Erythroblast (primary cell): ENCODE measurements at regions not wholly inside any gene's neighbourhood (a gene's known extent, or its start where the extent isn't known, plus 50 kb on each side); places are given as distances from the start of the nearest gene placed in this dataset.

Source experiments
- DNase-seq, 2 experiments: peaks; one replicate each; lab custom pipeline; 2025; lab: John Stamatoyannopoulos, UW
- GATA1 ChIP-seq: IDR thresholded peaks from 2 replicates; pipeline ENCODE4 v1.6.1; 2011; ENCODE audit warnings: low read depth, mild to moderate bottlenecking, control low read depth, low read length, moderate library complexity
- POLR2A ChIP-seq: IDR thresholded peaks from 2 replicates; pipeline ENCODE4 v1.6.1; 2011; ENCODE audit warnings: mild to moderate bottlenecking, low read length

GRCh38 chr2:154924531-154924930 lies 226.0 kb downstream of the KCNJ3 start:
- TF ChIP-seq POLR2A, result no peak
- TF ChIP-seq GATA1, result no peak
- DNase-seq, result no peak

GRCh38 chr2:154914561-154914960 lies 216.1 kb downstream of the KCNJ3 start:
- no peak for DNase-seq
- no peak for TF ChIP-seq GATA1
- TF ChIP-seq POLR2A, result no peak

GRCh38 chr2:154912215-154912614 lies 213.7 kb downstream of the KCNJ3 start:
- no peak for TF ChIP-seq POLR2A
- TF ChIP-seq GATA1, result no peak
- no peak for DNase-seq

- TF ChIP-seq GATA1, result no peak
- TF ChIP-seq POLR2A, result no peak
- no peak for DNase-seq
Measured at GRCh38 chr2:154911729-154912128, 213.2 kb downstream of the KCNJ3 start.

GRCh38 chr2:154910701-154911100 lies 212.2 kb downstream of the KCNJ3 start:
- no peak for DNase-seq
- TF ChIP-seq POLR2A (no peak), GATA1 (no peak)

- TF ChIP-seq POLR2A, result no peak
- TF ChIP-seq GATA1, result no peak
- DNase-seq, result no peak
Measured at GRCh38 chr2:154908327-154908726, 209.8 kb downstream of the KCNJ3 start.
